ENCODE measurements at regions not wholly inside any gene's neighbourhood (a gene's known extent, or its start where the extent isn't known, plus 50 kb on each side); places are given as distances from the start of the nearest gene placed in this dataset.

DNA sequence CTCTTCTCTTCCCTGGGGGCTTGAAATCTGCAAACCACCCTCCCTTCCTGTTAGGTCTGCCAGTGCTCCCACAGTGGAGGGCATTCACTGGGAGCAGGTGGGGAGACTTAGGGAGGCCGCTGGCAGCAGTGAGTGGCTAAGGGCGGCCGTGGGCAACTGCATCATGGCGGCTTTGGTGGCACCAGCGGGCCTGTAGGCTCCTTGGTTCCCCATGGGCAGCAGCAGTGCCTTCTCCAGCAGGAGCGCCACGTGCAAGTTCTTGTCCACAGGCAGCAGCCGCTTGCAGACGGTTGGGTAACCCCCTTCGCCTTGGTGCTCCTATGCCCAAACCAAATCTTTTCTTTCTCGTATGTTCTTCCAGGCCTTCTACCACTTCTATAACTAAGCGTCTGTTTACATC is 158.2 kb downstream of the SREK1 start:
- TF ChIP-seq, protein P1, sequence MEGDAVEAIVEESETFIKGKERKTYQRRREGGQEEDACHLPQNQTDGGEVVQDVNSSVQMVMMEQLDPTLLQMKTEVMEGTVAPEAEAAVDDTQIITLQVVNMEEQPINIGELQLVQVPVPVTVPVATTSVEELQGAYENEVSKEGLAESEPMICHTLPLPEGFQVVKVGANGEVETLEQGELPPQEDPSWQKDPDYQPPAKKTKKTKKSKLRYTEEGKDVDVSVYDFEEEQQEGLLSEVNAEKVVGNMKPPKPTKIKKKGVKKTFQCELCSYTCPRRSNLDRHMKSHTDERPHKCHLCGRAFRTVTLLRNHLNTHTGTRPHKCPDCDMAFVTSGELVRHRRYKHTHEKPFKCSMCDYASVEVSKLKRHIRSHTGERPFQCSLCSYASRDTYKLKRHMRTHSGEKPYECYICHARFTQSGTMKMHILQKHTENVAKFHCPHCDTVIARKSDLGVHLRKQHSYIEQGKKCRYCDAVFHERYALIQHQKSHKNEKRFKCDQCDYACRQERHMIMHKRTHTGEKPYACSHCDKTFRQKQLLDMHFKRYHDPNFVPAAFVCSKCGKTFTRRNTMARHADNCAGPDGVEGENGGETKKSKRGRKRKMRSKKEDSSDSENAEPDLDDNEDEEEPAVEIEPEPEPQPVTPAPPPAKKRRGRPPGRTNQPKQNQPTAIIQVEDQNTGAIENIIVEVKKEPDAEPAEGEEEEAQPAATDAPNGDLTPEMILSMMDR (IDR thresholded peaks at IDR 0.05): no peak
- no peak for TF ChIP-seq TEAD4 (IDR thresholded peaks at IDR 0.05; ENCODE audit: borderline replicate concordance, insufficient read depth)
- TF ChIP-seq EP300 (IDR thresholded peaks at IDR 0.05; ENCODE audit: borderline replicate concordance in 1 of 2, low read depth in 1 of 2, low read length in 1 of 2): no peak
- TF ChIP-seq, protein P2, sequence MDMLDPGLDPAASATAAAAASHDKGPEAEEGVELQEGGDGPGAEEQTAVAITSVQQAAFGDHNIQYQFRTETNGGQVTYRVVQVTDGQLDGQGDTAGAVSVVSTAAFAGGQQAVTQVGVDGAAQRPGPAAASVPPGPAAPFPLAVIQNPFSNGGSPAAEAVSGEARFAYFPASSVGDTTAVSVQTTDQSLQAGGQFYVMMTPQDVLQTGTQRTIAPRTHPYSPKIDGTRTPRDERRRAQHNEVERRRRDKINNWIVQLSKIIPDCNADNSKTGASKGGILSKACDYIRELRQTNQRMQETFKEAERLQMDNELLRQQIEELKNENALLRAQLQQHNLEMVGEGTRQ (IDR thresholded peaks at IDR 0.05; ENCODE audit: borderline replicate concordance, low read depth, low read length): no peak
